Heart left ventricle (tissue), 16 donors: ENCODE measurements at regions not wholly inside any gene's neighbourhood (a gene's known extent, or its start where the extent isn't known, plus 50 kb on each side); places are given as distances from the start of the nearest gene placed in this dataset.
A peak's percentile ranks its signal among the peaks of the same experiment; 100 is the strongest.
"Not testable (repeated sequence)": the region's sequence is repeated elsewhere in the genome, so short reads cannot be mapped to it uniquely, and the experiment has no call there.

ENCODE experiments used
- ATAC-seq, 4 donors: fragments of 200-7000 bp; cut with Tn5 transposase; one replicate each; pipeline ENCODE4 v1.9.1; 2020 to 2022; ENCODE audit warnings: moderate library complexity in 4 of 4, mild to moderate bottlenecking in 3 of 4, moderate number of reproducible peaks in 1 of 4
- DNase-seq, 5 donors: peaks; one replicate each; pipeline ENCODE4 v3.0.0-alpha.2; 2020
- H3K27ac ChIP-seq, 12 donors: fragments of 200-600 bp; sonication (generic) in 4 of 12; one replicate each; pipeline versions ENCODE4 v1.5.0 to v1.8.0; 2016 to 2022; ENCODE audit warnings: mild to moderate bottlenecking in 2 of 12
- H3K27me3 ChIP-seq, 9 donors: fragments of 200-600 bp; sonication (generic) in 2 of 9; one replicate each; pipeline versions ENCODE4 v1.5.1 to v1.8.0; 2016 to 2022; ENCODE audit warnings: mild to moderate bottlenecking in 3 of 9
- H3K36me3 ChIP-seq, 9 donors: fragments of 200-600 bp; sonication (generic) in 2 of 9; one replicate each; pipeline versions ENCODE4 v1.5.0 to v1.8.0; 2018 to 2022; ENCODE audit warnings: mild to moderate bottlenecking in 2 of 9
- H3K4me1 ChIP-seq, 12 donors: fragments of 200-600 bp; sonication (generic) in 4 of 12; one replicate each; pipeline versions ENCODE4 v1.5.0 to v1.8.0; 2016 to 2022; ENCODE audit warnings: mild to moderate bottlenecking in 3 of 12
- H3K4me3 ChIP-seq, 12 donors: fragments of 200-600 bp; sonication (generic) in 4 of 12; one replicate each; pipeline versions ENCODE4 v1.5.0 to v1.8.0; 2017 to 2022; ENCODE audit warnings: mild to moderate bottlenecking in 9 of 12, moderate library complexity in 4 of 12
- H3K9me3 ChIP-seq, 12 donors: fragments of 200-600 bp; sonication (generic) in 4 of 12; one replicate each; pipeline versions ENCODE4 v1.5.0 to v1.8.0; 2016 to 2022; ENCODE audit warnings: mild to moderate bottlenecking in 1 of 12
- POLR2A ChIP-seq, 2 donors: fragments of 450-650 bp; IDR thresholded peaks; one replicate each; pipeline ENCODE4 v1.6.1; 2017; ENCODE audit warnings: antibody characterized with exemption in 2 of 2, mild to moderate bottlenecking in 2 of 2, moderate library complexity in 2 of 2
- WGBS, 4 donors: extraction: QIAGEN DNeasy Blood & Tissue Kit in 2 of 4; methylation state at CpG; one replicate each; pipeline versions ENCODE4 v1.1.5 to v1.1.7; 2013 to 2018; 5-methylcytosine and 5-hydroxymethylcytosine counted together
- intact Hi-C, 10 donors: fragments of 100-400 bp; cut with DNase I; formaldehyde crosslinking; loops; one replicate each; pipeline versions ENCODE4 v1.11.1 to v1.14.2; 2022
- TF ChIP-seq, protein P1 (sequence below), 12 donors: fragments of 200-600 bp; sonication (generic) in 4 of 12; IDR thresholded peaks; one replicate each; pipeline versions ENCODE4 v1.5.0 to v1.8.0; 2018 to 2022; ENCODE audit warnings: antibody characterized with exemption in 12 of 12, mild to moderate bottlenecking in 5 of 12
- donor health status: ischemic (EF 13 %, LVEDD 7.1; RV severe dilation, severe dysfunction).
- donor health status: healthy with polysubstance abuse.
- donor health status: DM: no; HTN: yes; CAD: no.
- donor health status: DM: no; HTN: no; CAD: no.
- donor health status: ischemic (EF 25% LVEDD 6.9; RV normal size, moderate dysfunction).
- donor health status: ischemic (EF 25% LVEDD 5.7; RV mildly dilated, moderate dysfunction).
- donor health status: healthy.
- donor health status: DM: yes; HTN: yes; CAD: no.
- donor health status: ischemic (EF 35%, LVEDD 5.7; RV mildly dilated, moderate dysfunction).
- donor health status: nonischemic (EF 11% LVEDD 7.7; RV severe dilation, severe dysfunction).
- donor health status: DM: yes; HTN: yes; CAD: no.
- donor health status: PGD.
- donor health status: ischemic (EF 29% LVEDD 5.4; RV normal size, mild dysfunction).
- donor health status: nonischemic (EF 23%, LVEDD 6.1; RV moderate dilation, normal function).

DNA sequence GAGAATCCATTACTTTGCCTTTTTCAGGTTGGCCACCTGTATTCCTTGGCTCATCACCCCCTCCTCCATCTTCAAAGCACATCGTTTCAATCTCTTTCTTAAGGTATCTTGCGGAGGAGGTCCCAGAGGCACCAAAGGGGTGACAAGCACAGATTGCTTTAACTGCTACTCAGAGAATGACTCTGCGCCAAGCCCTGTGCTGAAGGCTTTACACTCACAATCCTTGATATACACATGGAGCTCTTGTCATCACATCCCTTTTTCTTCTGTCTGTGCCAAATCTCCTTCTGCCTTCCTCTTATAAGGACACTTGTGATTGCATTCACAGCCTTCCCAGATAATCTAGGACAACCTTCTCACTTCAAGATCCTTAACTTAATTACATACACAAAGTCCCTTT is 134.7 kb upstream of the MAMLD1 start:
- intact Hi-C loops, result no loop called here
- no peak overlapping the region for H3K4me3 ChIP-seq
- WGBS, 4 donors, result 73 to 84% (median 77%) methylated on average over 3 of the region's 3 CpGs
- no peaks in the 10 kb centered on the region for H3K4me1 ChIP-seq
- no peak for DNase-seq
- H3K27me3 ChIP-seq, result peaks cover 0 to 3% (median 0%) of the 10 kb centered on the region in 9 donors
- TF ChIP-seq POLR2A (IDR thresholded peaks at IDR 0.05), result no peak
- TF ChIP-seq, protein P1, sequence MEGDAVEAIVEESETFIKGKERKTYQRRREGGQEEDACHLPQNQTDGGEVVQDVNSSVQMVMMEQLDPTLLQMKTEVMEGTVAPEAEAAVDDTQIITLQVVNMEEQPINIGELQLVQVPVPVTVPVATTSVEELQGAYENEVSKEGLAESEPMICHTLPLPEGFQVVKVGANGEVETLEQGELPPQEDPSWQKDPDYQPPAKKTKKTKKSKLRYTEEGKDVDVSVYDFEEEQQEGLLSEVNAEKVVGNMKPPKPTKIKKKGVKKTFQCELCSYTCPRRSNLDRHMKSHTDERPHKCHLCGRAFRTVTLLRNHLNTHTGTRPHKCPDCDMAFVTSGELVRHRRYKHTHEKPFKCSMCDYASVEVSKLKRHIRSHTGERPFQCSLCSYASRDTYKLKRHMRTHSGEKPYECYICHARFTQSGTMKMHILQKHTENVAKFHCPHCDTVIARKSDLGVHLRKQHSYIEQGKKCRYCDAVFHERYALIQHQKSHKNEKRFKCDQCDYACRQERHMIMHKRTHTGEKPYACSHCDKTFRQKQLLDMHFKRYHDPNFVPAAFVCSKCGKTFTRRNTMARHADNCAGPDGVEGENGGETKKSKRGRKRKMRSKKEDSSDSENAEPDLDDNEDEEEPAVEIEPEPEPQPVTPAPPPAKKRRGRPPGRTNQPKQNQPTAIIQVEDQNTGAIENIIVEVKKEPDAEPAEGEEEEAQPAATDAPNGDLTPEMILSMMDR (IDR thresholded peaks at IDR 0.05), result no peak
- ATAC-seq, result no peak
- no peak overlapping the region for H3K27ac ChIP-seq
- no peaks in the 10 kb centered on the region for H3K36me3 ChIP-seq
- no peaks in the 10 kb centered on the region for H3K9me3 ChIP-seq

DNA sequence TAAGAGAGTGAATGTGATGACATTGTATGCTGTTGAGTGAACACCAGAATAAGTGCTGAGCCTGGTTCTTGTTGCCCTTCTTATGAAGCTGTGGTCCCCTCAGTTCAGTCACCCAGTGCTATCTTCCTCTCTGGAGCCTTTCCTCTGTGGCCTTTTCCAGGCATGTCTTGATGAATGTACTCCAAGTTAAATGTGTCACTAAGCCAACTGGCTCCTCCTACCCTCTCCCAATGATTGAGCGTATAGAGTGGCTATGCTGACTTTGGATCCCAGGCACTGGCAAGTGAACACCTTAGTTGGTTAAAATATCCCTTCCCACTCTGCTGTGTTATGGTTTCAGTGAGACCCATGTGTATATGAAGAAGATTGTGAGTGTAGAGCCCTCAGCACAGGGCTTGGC is 134.1 kb upstream of the MAMLD1 start:
- 75 to 88% (median 82%) methylated on average over 1 of the region's 1 CpG for WGBS, 4 donors
- Histone ChIP-seq H3K4me1 (no peaks in the 10 kb centered on the region), H3K36me3 (no peaks in the 10 kb centered on the region), H3K4me3 (no peak overlapping the region), H3K27ac (no peak overlapping the region), H3K27me3 (peaks cover 0 to 3% (median 0%) of the 10 kb centered on the region in 9 donors), H3K9me3 (no peaks in the 10 kb centered on the region)
- intact Hi-C loops, result no loop called here
- ATAC-seq, result no peak
- TF ChIP-seq, protein P1 (IDR thresholded peaks at IDR 0.05), result no peak
- no peak for TF ChIP-seq POLR2A (IDR thresholded peaks at IDR 0.05)
- no peak for DNase-seq

DNA sequence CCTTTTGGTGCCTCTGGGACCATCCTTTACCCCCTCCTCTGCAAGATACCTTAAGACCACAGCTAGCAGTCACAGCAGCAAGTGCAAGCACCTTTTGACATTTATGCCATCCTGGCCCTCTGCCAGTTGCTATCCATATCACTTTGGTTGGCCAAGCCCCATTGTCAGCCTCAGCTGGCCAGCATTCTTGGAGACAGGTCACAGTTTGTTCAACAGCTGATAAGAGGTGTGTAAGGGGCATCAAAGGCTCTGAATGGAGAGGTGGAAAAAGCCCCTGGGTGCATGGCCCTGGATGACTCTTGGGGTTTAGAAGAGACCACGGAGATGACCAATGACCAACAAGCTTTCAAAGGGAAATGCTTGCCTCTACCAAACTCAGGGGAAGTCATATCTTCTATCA is 133.6 kb upstream of the MAMLD1 start:
- 23 to 59% (median 50%) methylated on average over 1 of the region's 1 CpG for WGBS, 4 donors
- no peaks in the 10 kb centered on the region for H3K4me1 ChIP-seq
- peak in 1 of 4 donors; percentile 20 for ATAC-seq

DNA sequence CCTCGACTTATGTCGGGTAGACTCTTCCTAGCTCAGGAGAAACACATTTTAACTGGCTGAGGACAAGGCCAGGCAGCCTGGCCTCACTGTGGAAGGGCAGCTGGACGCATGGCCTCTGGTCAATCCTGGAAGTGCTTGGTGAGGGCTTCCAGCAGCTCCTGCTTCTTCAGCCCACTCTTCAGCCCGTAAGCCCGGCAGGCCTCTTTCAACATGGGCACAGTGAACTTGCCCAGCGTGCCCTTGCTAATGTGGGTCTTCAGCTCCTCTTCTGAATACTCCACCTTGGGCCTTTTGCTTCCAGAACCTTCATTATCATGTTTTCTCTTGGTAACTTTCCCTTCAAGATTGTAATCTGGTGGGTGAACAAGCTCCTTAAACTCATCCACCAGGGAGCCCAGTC is 132.2 kb upstream of the MAMLD1 start:
- ATAC-seq, H3K4me1 ChIP-seq, H3K27ac ChIP-seq, H3K27me3 ChIP-seq, intact Hi-C loops, DNase-seq, H3K36me3 ChIP-seq, H3K4me3 ChIP-seq, H3K9me3 ChIP-seq: not testable (repeated sequence)
- 74 to 94% (median 83%) methylated on average over 6 of the region's 6 CpGs for WGBS, 4 donors

More for the DNA sequence above, 133.6 kb upstream of the MAMLD1 start:
- Histone ChIP-seq H3K27ac (no peak overlapping the region), H3K36me3 (no peaks in the 10 kb centered on the region), H3K4me3 (no peak overlapping the region), H3K27me3 (peaks cover 0 to 3% (median 0%) of the 10 kb centered on the region in 9 donors), H3K9me3 (no peaks in the 10 kb centered on the region)
- DNase-seq, result peak in 1 of 5 donors; percentile 34
- intact Hi-C loops, result no loop called here
- TF ChIP-seq, protein P1 (IDR thresholded peaks at IDR 0.05), result no peak
- no peak for TF ChIP-seq POLR2A (IDR thresholded peaks at IDR 0.05)

DNA sequence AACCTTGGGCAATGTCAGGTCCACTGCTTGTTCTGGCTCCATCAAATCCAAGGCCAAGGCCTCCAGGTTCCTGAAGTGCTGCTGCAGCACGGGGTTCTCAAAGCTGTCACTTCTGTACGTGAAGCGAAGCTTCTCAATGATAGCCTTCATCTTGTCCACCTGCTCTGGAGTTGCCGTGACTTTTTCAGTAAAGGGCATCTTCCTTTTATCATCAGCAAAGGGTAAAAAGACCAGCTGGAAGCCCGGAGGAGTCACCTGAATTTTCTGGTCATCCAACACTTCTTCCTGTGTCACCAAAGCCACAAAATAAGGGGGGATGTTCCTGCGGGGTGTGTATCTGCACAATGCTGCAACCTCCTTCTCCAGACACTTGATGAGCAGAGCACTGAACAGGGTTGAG is 131.7 kb upstream of the MAMLD1 start:
- H3K27me3 ChIP-seq, H3K4me3 ChIP-seq, intact Hi-C loops, ATAC-seq, H3K36me3 ChIP-seq, DNase-seq, H3K9me3 ChIP-seq, H3K27ac ChIP-seq, H3K4me1 ChIP-seq: not testable (repeated sequence)
- WGBS, 4 donors, result 74 to 93% (median 84%) methylated on average over 6 of the region's 6 CpGs

DNA sequence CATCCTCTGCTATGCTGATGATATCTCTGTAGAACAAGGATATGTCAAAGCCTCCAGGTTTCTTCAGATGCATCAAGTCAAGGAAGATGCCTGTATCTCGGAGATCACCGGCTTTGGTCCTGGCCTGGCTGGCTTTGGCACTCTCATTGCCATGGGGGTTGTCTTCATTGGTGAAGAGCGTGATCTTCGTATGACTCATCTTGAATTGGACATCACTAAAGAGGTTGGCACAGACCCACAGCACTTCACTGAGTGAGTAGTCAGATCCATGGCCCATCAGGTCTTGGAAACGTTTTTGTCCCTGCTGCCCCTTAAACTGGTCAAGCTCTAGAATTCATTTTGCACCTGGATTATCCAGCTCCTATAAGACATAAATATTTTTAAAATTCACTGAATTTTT is 130.9 kb upstream of the MAMLD1 start:
- H3K9me3 ChIP-seq, H3K36me3 ChIP-seq, DNase-seq, H3K4me1 ChIP-seq, H3K27me3 ChIP-seq, H3K27ac ChIP-seq, H3K4me3 ChIP-seq, intact Hi-C loops, ATAC-seq: not testable (repeated sequence)
- 77 to 96% (median 90%) methylated on average over 5 of the region's 5 CpGs for WGBS, 4 donors
